Lower lobe of right lung (tissue), 2 donors: ENCODE measurements at regions not wholly inside any gene's neighbourhood (a gene's known extent, or its start where the extent isn't known, plus 50 kb on each side); places are given as distances from the start of the nearest gene placed in this dataset.
A peak's percentile ranks its signal among the peaks of the same experiment; 100 is the strongest.

Source experiments
- ATAC-seq, 2 donors: fragments of 200-7000 bp; cut with Tn5 transposase; one replicate each; pipeline ENCODE4 v1.9.1; 2020 to 2022; ENCODE audit warnings: mild to moderate bottlenecking in 2 of 2, moderate library complexity in 2 of 2
- DNase-seq: peaks from one replicate; pipeline ENCODE4 v3.0.0-alpha.2; 2020
- H3K27ac ChIP-seq: fragments of 200-600 bp; one replicate; pipeline ENCODE4 v1.8.0; 2022
- H3K27me3 ChIP-seq: fragments of 200-600 bp; one replicate; pipeline ENCODE4 v1.8.0; 2022; ENCODE audit warnings: low read depth
- H3K36me3 ChIP-seq: fragments of 200-600 bp; one replicate; pipeline ENCODE4 v1.8.0; 2022; ENCODE audit warnings: mild to moderate bottlenecking
- H3K4me1 ChIP-seq: fragments of 200-600 bp; one replicate; pipeline ENCODE4 v1.8.0; 2022
- H3K4me3 ChIP-seq: fragments of 200-600 bp; one replicate; pipeline ENCODE4 v1.8.0; 2022; ENCODE audit warnings: mild to moderate bottlenecking
- H3K9me3 ChIP-seq: fragments of 200-600 bp; one replicate; pipeline ENCODE4 v1.8.0; 2022
- intact Hi-C: fragments of 100-400 bp; cut with DNase I; formaldehyde crosslinking; loops from one replicate; pipeline ENCODE4 v1.11.0; 2022
- TF ChIP-seq, protein P1 (sequence below): fragments of 200-600 bp; IDR thresholded peaks from one replicate; pipeline ENCODE4 v1.8.0; 2022; ENCODE audit warnings: antibody characterized with exemption, mild to moderate bottlenecking
- donor health status: DM: no; HTN: yes; CAD: no; lungs with severe emphysema.

DNA sequence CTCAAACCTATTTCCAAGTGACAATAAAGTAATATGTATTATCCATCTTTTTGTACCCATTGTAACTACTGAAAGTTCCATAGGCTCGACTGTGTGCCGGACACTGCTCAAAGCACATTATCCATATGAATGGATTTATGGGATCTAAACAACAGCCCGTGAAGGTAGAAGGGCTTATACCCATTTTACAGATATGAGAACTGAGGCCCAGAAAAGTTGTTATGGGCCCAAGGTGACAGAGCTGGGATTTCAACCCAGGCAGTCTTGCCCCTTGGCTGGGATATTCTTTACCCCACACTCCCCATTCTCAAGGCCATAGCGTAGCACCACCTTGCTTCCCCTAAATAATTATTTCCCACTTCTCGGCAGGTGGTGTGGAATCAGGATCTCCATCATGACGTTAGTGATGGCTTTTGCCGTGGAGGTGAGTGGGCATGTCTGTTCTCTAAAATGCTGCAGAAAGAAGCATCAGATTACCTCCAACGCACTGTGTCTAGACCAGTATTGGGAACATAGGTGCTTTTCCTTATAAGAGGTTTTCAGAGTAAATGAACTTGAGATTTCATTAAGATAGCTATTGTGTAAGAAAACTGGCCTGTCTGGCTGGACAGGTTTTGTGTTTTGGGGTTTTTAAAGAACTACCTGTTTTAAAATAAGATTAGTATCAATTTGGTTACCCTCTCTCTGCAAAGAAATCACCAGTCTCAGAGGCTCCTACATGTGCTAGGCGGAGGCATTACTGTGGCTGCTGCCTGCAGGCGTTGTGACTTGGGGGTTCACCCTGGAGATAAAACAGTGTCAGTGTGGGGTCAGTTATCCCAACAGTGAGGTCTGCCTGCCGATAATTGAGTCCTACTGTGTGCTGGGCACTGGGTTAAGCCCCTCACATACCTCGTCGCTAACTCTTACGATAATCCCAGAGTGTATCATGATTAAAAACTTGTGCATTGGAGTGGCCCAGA lies 85.1 kb upstream of the SDK1 start:
- no peak overlapping the region for H3K4me3 ChIP-seq
- H3K27ac ChIP-seq, result peak overlapping the region; percentile 31
- no peaks in the 10 kb centered on the region for H3K9me3 ChIP-seq
- no peak for DNase-seq
- H3K4me1 ChIP-seq, result peaks cover 16% of the 10 kb centered on the region
- H3K27me3 ChIP-seq, result no peaks in the 10 kb centered on the region
- TF ChIP-seq, protein P1, sequence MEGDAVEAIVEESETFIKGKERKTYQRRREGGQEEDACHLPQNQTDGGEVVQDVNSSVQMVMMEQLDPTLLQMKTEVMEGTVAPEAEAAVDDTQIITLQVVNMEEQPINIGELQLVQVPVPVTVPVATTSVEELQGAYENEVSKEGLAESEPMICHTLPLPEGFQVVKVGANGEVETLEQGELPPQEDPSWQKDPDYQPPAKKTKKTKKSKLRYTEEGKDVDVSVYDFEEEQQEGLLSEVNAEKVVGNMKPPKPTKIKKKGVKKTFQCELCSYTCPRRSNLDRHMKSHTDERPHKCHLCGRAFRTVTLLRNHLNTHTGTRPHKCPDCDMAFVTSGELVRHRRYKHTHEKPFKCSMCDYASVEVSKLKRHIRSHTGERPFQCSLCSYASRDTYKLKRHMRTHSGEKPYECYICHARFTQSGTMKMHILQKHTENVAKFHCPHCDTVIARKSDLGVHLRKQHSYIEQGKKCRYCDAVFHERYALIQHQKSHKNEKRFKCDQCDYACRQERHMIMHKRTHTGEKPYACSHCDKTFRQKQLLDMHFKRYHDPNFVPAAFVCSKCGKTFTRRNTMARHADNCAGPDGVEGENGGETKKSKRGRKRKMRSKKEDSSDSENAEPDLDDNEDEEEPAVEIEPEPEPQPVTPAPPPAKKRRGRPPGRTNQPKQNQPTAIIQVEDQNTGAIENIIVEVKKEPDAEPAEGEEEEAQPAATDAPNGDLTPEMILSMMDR, result no peak
- intact Hi-C loops, result no loop called here
- peak; percentile 62 to 77 for ATAC-seq
- H3K36me3 ChIP-seq, result no peaks in the 10 kb centered on the region

DNA sequence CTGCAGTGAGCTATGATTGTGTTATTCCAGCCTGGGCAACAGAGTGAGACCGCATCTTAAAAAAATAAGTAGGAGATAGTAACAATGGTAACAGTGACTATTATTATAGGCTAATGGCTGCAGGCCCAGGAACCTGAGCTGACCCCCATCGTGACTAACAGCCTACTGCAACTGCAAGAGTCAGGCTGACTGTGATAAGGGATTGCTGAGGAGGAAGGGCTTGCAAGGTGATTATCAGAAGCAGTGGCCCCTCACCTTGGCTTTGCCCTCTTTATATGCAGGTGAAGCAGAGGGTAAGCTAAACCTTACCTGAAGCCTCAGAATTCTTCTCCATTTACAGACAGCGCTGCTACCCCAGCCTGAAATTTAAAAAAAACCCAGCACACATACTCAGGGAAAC lies 83.9 kb upstream of the SDK1 start:
- no peaks in the 10 kb centered on the region for H3K36me3 ChIP-seq
- H3K4me3 ChIP-seq, result no peak overlapping the region
- H3K27ac ChIP-seq, result no peak overlapping the region
- DNase-seq (no peak), ATAC-seq (no peak)
- intact Hi-C loops, result no loop called here
- TF ChIP-seq, protein P1, result no peak
- peaks cover 16% of the 10 kb centered on the region for H3K4me1 ChIP-seq
- no peaks in the 10 kb centered on the region for H3K27me3 ChIP-seq
- H3K9me3 ChIP-seq, result no peaks in the 10 kb centered on the region

DNA sequence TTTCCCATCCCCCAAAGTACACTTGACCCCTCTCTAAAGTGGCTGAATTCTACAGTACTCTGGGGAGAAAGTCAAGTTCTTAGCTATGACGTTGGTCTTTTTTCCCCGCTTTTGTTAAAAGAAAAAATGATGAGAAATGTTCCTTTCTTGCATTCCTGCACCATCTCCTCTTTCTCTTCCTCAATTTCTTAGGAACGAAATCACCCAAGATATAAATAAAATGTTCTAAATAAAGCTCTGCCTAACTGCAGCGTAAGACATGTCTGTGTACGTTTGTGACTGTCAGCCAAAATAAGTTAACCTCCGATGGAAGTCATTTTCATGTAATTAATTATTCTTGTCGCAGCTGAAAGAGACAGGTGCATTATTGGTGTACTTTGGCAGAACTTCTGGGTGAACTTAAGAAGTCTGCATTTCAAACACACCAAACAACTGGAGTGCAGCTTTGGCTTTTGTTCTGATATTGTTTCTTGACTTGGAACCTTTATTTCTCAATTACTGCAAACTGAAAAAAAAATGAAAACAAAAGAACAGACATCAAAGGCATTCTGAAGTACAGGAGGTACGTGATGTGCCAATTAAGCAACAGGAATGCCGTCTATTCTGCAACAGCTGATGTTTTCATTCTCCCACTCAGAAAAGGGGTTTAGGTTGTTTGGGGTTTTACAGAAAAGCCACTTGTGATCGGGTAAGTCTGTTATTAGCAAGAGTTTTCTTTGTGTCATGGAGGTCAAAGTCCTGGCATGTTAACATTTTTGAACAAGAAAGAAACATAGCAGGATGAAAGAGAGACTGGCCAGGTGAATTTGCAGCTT lies 82.4 kb upstream of the SDK1 start:
- H3K4me1 ChIP-seq, result peaks cover 16% of the 10 kb centered on the region
- no peak overlapping the region for H3K27ac ChIP-seq
- no peaks in the 10 kb centered on the region for H3K9me3 ChIP-seq
- intact Hi-C loops, result no loop called here
- H3K4me3 ChIP-seq, result no peak overlapping the region
- DNase-seq, result no peak
- TF ChIP-seq, protein P1, result no peak
- peak; percentile 44 to 77 for ATAC-seq
- H3K36me3 ChIP-seq, result no peaks in the 10 kb centered on the region
- no peaks in the 10 kb centered on the region for H3K27me3 ChIP-seq

DNA sequence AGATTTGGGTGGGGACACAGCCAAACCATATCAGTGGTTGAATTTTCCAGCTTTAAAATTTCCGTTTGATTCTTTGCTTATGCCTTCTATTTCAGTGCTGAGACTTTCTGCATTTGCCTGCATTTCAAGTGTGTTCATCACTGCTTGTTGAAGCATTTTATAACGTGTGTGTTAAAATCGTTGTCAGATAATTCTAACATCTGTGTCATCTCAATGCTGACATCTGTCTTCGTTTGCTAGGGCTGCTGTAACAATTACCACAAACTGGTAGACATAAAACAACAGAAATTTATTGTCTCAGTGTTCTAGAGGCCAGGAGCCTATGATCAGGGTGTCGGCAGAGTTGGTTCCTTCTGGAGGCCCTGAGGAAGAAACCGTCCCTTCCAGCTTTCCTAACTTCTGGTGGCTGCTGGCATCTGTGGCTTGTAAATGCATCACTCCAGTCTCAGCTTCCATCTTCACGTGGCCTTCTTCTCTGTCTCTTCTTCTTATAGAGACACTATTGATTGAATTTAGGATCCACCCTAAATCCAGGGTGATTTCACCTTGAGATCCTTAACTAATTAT lies 71.1 kb upstream of the SDK1 start:
- Histone ChIP-seq H3K4me3 (no peak overlapping the region), H3K36me3 (no peaks in the 10 kb centered on the region), H3K9me3 (no peaks in the 10 kb centered on the region), H3K27ac (no peak overlapping the region), H3K27me3 (no peaks in the 10 kb centered on the region), H3K4me1 (no peaks in the 10 kb centered on the region)
- intact Hi-C loops, result no loop called here
- TF ChIP-seq, protein P1, result no peak
- ATAC-seq (no peak), DNase-seq (no peak)

DNA sequence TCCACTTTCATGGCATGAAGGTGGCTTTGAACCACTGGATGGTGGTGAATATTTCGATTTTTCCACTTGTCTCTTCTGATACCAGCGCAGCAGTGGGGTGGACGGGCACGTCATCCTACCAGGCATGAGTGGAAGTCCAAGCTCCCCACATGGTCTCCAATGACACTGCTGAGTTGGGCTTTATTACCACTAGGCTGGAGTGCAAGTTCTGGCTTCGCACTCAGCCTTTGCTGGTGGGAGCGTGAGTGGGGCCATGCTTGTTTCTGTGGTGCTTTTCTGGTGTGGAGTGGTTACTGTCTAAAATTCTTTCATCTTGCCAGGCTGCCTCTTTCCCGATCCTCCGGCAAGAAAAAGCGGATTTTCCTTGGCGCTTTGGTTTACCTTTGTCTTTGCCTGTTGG lies 70.1 kb upstream of the SDK1 start:
- Histone ChIP-seq H3K27ac (no peak overlapping the region), H3K36me3 (no peaks in the 10 kb centered on the region), H3K4me3 (no peak overlapping the region), H3K4me1 (no peaks in the 10 kb centered on the region), H3K27me3 (no peaks in the 10 kb centered on the region), H3K9me3 (peaks cover 3% of the 10 kb centered on the region)
- TF ChIP-seq, protein P1, result no peak
- DNase-seq (no peak), ATAC-seq (no peak)
- intact Hi-C loops, result no loop called here
